Esophagus mucosa (tissue), 1 donor: ENCODE measurements at regions not wholly inside any gene's neighbourhood (a gene's known extent, or its start where the extent isn't known, plus 50 kb on each side); places are given as distances from the start of the nearest gene placed in this dataset.
"Not testable (repeated sequence)": the region's sequence is repeated elsewhere in the genome, so short reads cannot be mapped to it uniquely, and the experiment has no call there.

ENCODE experiments used
- ATAC-seq: fragments of 200-7000 bp; cut with Tn5 transposase; one replicate; pipeline ENCODE4 v1.9.1; 2020
- donor health status: DM: yes; HTN: yes; CAD: no.

GRCh38 chr12:25686351-25686750, 133.3 kb upstream of the LMNTD1 start:
- ATAC-seq: no peak

DNA sequence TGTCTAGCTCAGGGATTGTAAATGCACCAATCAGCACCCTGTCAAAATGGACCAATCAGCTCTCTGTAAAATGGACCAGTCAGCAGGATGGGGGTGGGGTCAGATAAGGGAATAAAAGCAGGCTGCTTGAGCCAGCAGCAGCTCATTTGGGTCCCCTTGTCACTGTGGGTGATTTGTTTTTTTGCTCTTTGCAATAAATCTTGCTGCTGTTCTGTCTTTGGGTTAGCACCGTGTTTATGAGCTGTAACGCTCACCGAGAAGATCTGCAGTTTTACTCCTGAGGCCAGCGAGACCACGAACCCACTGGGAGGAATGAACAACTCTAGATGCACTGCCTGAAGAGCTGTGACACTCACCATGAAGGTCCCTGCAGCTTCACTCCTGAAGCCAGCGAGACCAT, 134.1 kb upstream of the LMNTD1 start:
- ATAC-seq: no peak

GRCh38 chr12:25688851-25689250, 135.8 kb upstream of the LMNTD1 start:
- not testable (repeated sequence) for ATAC-seq

- no peak for ATAC-seq
Measured at GRCh38 chr12:25689996-25690501, 137.0 kb upstream of the LMNTD1 start.

GRCh38 chr12:25690996-25691864, 138.1 kb upstream of the LMNTD1 start:
- no peak for ATAC-seq

GRCh38 chr12:25691865-25692114, 138.7 kb upstream of the LMNTD1 start:
- ATAC-seq: no peak

- no peak for ATAC-seq
Measured at GRCh38 chr12:25692115-25693035, 139.3 kb upstream of the LMNTD1 start.

- ATAC-seq: no peak
Measured at GRCh38 chr12:25694072-25694471, 141.0 kb upstream of the LMNTD1 start.

DNA sequence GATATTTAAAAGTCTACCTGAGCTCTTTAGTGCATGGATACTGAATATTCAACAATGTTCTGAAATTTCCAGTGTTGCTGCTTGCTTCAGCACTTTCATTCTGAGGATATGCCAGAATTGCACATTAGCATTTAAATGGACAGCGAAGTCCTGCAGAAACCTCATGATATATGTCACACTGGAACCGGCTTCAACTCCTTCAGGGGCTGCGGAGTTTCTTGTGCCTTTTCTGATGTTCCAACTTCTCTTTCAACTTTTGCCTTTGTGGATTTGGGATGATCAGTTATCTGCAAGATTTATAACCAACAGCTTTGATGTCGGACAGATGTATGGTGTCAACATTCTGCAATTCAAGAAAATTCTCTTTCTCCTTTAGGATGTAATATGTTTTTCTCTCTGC, 142.5 kb upstream of the LMNTD1 start:
- no peak for ATAC-seq

DNA sequence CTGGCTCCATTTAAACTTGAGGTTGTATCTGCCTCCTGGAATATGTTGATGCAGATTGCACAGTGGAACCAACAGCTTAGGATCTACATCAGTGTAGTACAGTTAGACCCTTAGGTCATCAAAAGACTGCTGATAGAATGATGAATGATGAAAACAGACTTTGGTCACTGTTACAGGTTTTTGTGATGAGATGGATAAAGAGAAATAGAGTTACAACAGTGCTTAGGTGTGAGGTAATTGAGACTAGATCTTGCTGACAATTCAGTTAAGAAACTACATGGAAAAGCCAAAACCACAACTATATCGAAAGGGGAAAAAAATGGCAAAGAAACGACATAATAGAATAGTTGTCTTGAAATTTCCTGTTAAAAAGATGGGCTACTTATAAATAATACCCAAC, 145.7 kb upstream of the LMNTD1 start:
- ATAC-seq: no peak

DNA sequence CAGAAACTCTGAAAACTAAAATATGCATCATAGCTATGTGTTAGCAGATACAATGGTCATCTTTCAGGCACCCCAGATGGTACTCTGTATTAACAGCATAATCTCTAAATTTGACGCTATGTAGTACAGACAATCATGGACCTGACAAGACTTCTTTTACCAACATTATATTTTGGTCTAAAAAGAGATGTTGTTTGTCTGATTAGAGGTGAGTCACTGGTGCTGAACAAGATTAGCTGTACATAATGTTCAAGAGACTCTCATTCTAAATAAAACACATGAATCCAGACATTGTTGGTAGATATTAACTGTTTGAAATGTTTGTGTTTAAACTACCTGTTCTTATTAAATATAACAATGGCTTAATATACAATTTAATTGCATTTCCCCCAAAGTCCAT, 146.4 kb upstream of the LMNTD1 start:
- no peak for ATAC-seq

DNA sequence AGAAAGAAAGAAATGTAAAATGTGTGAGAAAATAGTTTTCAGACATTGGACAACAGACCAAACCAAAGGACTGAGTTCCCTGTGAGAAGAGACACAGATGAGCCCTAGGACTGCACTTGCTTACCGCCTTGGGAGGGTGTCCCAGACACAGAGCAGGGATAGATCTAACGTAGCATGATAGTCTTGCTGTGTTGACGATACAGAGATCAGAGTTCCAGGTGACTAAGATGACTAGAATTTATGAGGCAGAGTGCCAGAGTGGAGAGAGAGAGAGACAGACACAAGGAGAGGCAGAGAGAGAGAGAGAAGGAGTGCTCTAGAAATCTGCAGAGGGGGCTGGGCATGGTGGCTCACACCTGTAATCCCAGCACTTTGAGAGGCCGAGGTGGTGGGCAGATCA, 148.2 kb upstream of the LMNTD1 start:
- ATAC-seq: no peak

DNA sequence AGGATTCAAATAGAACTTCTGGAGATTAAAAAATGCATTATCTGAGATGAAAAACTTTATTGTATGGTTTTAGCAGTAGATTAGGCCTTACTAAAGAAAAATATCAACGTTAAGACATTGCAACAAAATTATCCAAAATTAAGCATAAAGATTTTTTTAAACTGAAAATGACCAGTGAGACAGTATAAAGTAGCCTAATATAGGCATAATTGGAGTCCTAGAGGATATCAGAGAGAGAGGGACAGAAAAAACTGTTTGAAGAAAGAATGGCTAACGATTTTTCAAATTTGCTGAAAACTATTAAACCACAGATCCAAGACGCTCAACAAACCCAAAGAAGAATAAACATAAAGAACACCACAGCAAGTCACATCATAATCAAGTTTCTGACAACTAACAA, 149.5 kb upstream of the LMNTD1 start:
- ATAC-seq: no peak

DNA sequence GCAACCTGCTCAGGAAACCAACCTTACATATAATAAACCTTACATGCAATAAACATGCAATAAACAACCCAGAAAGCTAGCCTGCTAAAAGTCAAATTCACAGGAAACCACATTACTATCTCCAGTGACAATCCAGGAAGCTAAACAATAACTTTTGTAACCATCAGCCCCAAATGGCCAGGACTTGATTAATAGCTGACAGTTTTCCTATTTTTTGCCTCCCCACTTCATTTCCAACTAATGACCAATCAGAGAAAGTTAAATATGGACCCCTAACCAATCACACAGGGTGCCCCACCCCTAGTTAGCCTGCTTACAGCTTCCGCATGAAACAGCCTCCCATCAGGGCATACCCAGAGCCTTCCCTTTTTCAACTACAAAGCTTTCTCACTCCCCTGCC, 152.2 kb upstream of the LMNTD1 start:
- no peak for ATAC-seq

DNA sequence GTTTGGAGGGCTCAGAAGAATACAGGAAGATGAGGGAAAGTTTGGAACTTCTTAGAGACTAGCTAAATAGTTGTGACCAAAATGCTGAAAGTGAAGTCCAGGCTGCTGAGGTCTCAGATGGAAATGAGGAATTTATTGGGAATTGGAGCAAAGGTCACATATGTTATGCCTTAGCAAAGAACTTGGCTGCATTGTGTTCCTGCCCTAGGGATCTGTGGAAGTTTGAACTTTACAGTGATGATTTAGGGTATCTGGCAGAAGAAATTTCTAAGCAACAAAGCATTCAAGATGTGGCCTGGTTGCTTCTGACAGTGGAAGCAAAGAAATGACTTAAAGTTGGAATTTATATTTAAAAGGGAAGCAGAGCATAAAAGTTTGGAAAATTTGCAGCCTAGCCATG, 153.6 kb upstream of the LMNTD1 start:
- not testable (repeated sequence) for ATAC-seq

DNA sequence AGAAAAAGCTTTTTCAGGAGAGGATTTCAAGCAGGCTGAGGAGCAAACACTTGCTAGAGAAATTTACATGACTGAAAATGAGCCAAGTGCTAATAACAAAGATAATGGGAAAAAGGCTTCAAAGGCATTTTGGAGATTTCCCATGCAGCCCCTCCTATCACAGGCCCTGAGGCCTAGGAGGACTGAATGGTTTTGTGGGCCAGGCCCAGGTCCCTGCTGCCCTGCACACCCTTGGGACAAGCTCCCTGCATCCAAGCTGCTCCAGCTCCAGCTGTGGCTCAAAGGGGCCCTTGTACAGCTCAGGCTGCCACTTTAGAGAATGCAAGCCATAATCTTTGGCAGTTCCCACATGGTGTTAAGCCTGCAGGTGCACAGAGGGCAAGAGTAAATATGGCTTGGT, 154.0 kb upstream of the LMNTD1 start:
- ATAC-seq: no peak

GRCh38 chr12:25708661-25709060, 155.6 kb upstream of the LMNTD1 start:
- ATAC-seq: no peak

DNA sequence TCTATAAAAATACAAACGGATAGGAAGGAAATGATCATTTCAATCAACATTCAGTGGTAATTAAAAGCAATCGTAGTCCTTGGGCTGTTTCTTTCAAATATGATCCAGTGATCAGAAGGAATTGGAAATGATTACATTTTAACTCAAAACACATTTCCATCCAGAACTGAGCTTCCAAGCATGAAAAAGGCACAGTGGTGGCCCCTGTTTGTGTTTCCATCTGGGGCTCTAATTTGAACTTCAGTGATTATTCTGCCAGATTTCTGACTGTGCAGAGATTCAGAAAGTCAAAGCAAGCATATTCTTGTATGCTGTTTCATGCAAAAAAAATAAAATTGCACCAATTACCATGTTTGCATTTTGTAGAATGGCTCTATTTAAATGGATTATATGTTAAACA, 157.0 kb upstream of the LMNTD1 start:
- no peak for ATAC-seq

GRCh38 chr12:25710938-25711605, 158.0 kb upstream of the LMNTD1 start:
- ATAC-seq: not testable (repeated sequence)

DNA sequence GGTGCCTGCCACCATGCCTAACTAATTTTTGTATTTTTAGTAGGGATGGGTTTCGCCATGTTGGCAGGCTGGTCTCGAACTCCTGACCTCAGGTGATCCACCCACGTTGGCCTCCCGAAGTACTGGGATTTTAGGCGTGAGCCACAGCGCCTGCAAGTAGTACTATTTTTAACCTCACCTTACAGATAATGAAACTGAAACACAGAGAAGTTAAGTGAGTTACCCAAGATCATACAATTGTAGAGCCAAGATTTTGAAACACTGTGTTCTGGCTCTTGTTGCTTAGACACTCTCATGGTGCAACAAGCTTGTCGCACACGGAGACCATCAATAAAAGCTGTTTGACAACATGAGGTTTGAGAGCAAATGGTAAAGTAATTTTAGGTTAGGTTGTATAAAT, 159.1 kb upstream of the LMNTD1 start:
- ATAC-seq: no peak

DNA sequence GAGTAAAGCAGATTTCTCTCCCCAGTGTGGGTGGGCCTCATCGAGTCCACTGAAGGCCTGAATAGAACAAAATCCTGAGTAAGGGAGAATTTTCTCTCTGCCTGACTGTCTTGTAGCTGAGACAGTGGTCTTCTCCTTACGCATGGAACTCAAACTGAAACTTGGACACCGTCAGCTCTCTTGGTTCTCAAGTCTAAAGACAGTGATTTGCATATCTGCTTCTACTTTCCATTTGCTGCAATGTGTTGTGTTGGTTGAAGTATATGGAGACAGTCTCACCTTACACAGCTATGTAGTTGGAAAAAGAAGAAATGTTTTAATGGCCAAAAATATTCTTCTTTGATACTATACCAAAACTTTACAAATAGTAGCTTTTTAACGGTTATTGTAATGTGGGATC, 160.2 kb upstream of the LMNTD1 start:
- ATAC-seq: no peak

- ATAC-seq: no peak
Measured at GRCh38 chr12:25714198-25714984, 161.3 kb upstream of the LMNTD1 start.
